ENCODE measurements at regions not wholly inside any gene's neighbourhood (a gene's known extent, or its start where the extent isn't known, plus 50 kb on each side); places are given as distances from the start of the nearest gene placed in this dataset.

DNA sequence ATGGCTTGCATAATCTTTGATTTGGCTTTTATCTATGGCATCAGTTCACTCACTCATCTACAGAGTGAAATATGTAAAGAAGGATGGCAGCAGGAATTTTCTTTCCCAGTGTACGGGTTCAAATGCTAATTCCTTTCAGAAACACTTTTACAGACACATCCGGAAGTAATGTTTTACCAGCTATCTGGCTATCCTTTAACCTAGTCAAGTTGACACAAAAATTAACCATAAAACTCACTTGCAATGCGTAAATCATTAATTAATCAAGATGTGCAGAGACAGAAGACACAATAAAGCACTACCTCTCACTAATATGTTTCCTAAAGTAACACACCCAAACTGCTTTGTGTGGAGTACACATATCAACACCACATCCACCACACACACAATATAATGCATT, 378.9 kb upstream of the ANO3 start:
- DNase-seq (ENCODE audit: low read depth in 2 of 2), result no peak
- no peaks in the 10 kb centered on the region for H3K27me3 ChIP-seq (ENCODE audit: control insufficient read depth, insufficient read depth, low read length)
- H3K4me2 ChIP-seq (ENCODE audit: extremely low read depth, insufficient read depth, low read length), result no peak overlapping the region
- no peaks in the 10 kb centered on the region for H3K9me3 ChIP-seq (ENCODE audit: control insufficient read depth, insufficient read depth, low read depth, low read length)
- no peaks in the 10 kb centered on the region for H3K79me2 ChIP-seq (ENCODE audit: control insufficient read depth, insufficient read depth, low read length)
- no peaks in the 10 kb centered on the region for H3K4me1 ChIP-seq (ENCODE audit: control insufficient read depth, extremely low read depth, insufficient read depth, low read length)
- no peak overlapping the region for H2AFZ ChIP-seq (ENCODE audit: low read length)
- no peak for TF ChIP-seq CTCF (conservative IDR thresholded peaks at IDR 0.05 in 1 of 2, IDR thresholded peaks at IDR 0.05 in 1 of 2; ENCODE audit: low read depth in 1 of 2, low read length in 2 of 2)
- no peak for TF ChIP-seq EZH2 (IDR thresholded peaks at IDR 0.05; ENCODE audit: low read length, missing control alignments)
- H3K9ac ChIP-seq (ENCODE audit: insufficient read depth, low read length), result no peak overlapping the region
- no peak overlapping the region for H3K4me3 ChIP-seq (replicated peaks in 1 of 4; ENCODE audit: control extremely low read depth in 1 of 4, insufficient read depth in 1 of 4, low read depth in 3 of 4, low read length in 4 of 4)
- H3K36me3 ChIP-seq (ENCODE audit: control insufficient read depth, insufficient read depth, low read length), result no peaks in the 10 kb centered on the region
- H4K20me1 ChIP-seq (ENCODE audit: control insufficient read depth, extremely low read depth, insufficient read depth, low read length), result no peaks in the 10 kb centered on the region
- H3K27ac ChIP-seq (ENCODE audit: insufficient read depth, low read length), result no peak overlapping the region

DNA sequence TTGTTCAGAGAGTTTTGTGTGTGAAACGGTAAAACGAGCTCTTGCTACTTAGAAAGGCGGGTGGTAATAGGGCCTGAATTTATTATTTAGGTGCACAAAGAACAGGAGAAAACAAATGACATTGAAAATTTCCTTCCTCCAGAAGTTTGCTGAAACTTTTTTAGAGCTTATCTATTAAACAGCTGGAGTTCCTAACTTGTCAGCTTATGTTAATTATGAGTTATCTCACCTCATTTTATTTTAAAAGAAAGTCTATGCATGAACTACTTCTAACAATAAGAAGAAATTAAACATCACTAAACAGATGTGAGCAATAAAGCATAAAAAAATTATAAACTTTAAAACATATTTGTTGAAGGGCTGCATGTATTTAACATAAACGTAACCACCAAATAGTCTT, 373.9 kb upstream of the ANO3 start:
- Histone ChIP-seq H3K4me1 (ENCODE audit: control insufficient read depth, extremely low read depth, insufficient read depth, low read length) (no peaks in the 10 kb centered on the region), H3K36me3 (ENCODE audit: control insufficient read depth, insufficient read depth, low read length) (no peaks in the 10 kb centered on the region)
- TF ChIP-seq CTCF (conservative IDR thresholded peaks at IDR 0.05 in 1 of 2, IDR thresholded peaks at IDR 0.05 in 1 of 2; ENCODE audit: low read depth in 1 of 2, low read length in 2 of 2) (no peak), EZH2 (IDR thresholded peaks at IDR 0.05; ENCODE audit: low read length, missing control alignments) (no peak)

GRCh38 chr11:25961539-25961938, 370.4 kb upstream of the ANO3 start:
- Histone ChIP-seq H4K20me1 (ENCODE audit: control insufficient read depth, extremely low read depth, insufficient read depth, low read length) (peaks cover 2% of the 10 kb centered on the region), H3K4me3 (replicated peaks in 1 of 4; ENCODE audit: control extremely low read depth in 1 of 4, insufficient read depth in 1 of 4, low read depth in 3 of 4, low read length in 4 of 4) (no peak overlapping the region), H3K27me3 (ENCODE audit: control insufficient read depth, insufficient read depth, low read length) (no peaks in the 10 kb centered on the region), H3K36me3 (ENCODE audit: control insufficient read depth, insufficient read depth, low read length) (no peaks in the 10 kb centered on the region), H3K4me1 (ENCODE audit: control insufficient read depth, extremely low read depth, insufficient read depth, low read length) (no peaks in the 10 kb centered on the region), H3K27ac (ENCODE audit: insufficient read depth, low read length) (no peak overlapping the region), H3K9ac (ENCODE audit: insufficient read depth, low read length) (no peak overlapping the region), H3K4me2 (ENCODE audit: extremely low read depth, insufficient read depth, low read length) (no peak overlapping the region), H3K79me2 (ENCODE audit: control insufficient read depth, insufficient read depth, low read length) (no peaks in the 10 kb centered on the region), H3K9me3 (ENCODE audit: control insufficient read depth, insufficient read depth, low read depth, low read length) (no peaks in the 10 kb centered on the region), H2AFZ (ENCODE audit: low read length) (no peak overlapping the region)
- DNase-seq (ENCODE audit: low read depth in 2 of 2), result peak in 1 of 2 donors; percentile 15
- TF ChIP-seq CTCF (conservative IDR thresholded peaks at IDR 0.05 in 1 of 2, IDR thresholded peaks at IDR 0.05 in 1 of 2; ENCODE audit: low read depth in 1 of 2, low read length in 2 of 2) (peak in 1 of 2 donors; percentile 28), EZH2 (IDR thresholded peaks at IDR 0.05; ENCODE audit: low read length, missing control alignments) (no peak)

More for the DNA sequence above, 373.9 kb upstream of the ANO3 start:
- Histone ChIP-seq H3K4me3 (replicated peaks in 1 of 4; ENCODE audit: control extremely low read depth in 1 of 4, insufficient read depth in 1 of 4, low read depth in 3 of 4, low read length in 4 of 4) (no peak overlapping the region), H3K79me2 (ENCODE audit: control insufficient read depth, insufficient read depth, low read length) (no peaks in the 10 kb centered on the region), H3K4me2 (ENCODE audit: extremely low read depth, insufficient read depth, low read length) (no peak overlapping the region), H3K9ac (ENCODE audit: insufficient read depth, low read length) (no peak overlapping the region), H2AFZ (ENCODE audit: low read length) (no peak overlapping the region), H4K20me1 (ENCODE audit: control insufficient read depth, extremely low read depth, insufficient read depth, low read length) (peaks cover 2% of the 10 kb centered on the region), H3K9me3 (ENCODE audit: control insufficient read depth, insufficient read depth, low read depth, low read length) (no peaks in the 10 kb centered on the region), H3K27me3 (ENCODE audit: control insufficient read depth, insufficient read depth, low read length) (no peaks in the 10 kb centered on the region), H3K27ac (ENCODE audit: insufficient read depth, low read length) (no peak overlapping the region)
- DNase-seq (ENCODE audit: low read depth in 2 of 2), result no peak

Data from fibroblast of lung (primary cell).